ENCODE measurements at regions not wholly inside any gene's neighbourhood (a gene's known extent, or its start where the extent isn't known, plus 50 kb on each side); places are given as distances from the start of the nearest gene placed in this dataset.

DNA sequence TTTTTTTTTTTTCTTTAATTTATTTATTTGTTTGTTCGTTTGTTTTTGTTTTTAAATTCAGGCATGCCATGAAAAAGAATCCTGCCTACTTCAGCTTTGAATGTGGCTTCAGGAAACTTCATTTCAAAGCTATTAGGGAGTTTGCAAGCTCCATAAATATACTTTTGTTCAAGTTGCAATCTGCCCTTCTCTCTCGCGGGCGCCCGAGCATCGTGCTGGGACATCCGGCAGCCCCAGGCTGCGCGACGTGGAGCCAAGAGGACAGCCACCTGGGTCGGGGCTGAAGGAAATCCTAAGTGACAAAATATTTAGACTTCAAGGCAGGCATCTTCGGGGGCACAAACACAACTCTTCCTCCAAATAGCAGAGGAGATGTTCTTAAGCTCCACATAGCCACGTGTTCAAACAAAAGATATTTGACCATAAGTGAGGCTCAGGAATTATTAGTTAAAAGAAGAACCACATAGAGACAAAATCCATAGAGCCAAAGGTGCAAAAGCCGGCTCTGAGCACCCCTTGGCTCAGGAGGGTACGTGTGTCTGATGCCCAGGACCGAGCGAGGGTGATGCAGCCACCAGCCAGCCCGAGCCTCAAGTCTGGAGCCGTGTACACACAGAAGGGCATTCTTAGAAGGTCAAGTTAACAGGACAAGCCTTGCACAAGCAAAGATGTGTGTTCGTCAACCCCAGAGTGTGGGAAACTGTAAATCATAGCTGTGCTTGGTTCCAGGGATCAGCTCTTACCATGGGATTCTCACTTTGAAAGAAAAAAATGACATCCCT, 256.5 kb upstream of the SALL3 start:
- Histone ChIP-seq H3K4me1 (ENCODE audit: control insufficient read depth, insufficient read depth, low read depth, low read length) (no peaks in the 10 kb centered on the region), H3K4me2 (ENCODE audit: low read length, poor library complexity, severe bottlenecking) (no peak overlapping the region), H3K9me3 (ENCODE audit: control insufficient read depth, low read length) (peaks cover 5% of the 10 kb centered on the region), H2AK5ac (ENCODE audit: low read length, severe bottlenecking) (no peak overlapping the region), H3K27me3 (ENCODE audit: control insufficient read depth in 1 of 2, insufficient read depth in 1 of 2, low read length in 2 of 2) (no peaks in the 10 kb centered on the region), H3K4me3 (ENCODE audit: insufficient read depth in 1 of 2, low read depth in 1 of 2, low read length in 2 of 2) (no peak overlapping the region), H2BK15ac (ENCODE audit: low read depth, poor library complexity, severe bottlenecking) (no peak overlapping the region), H2BK120ac (ENCODE audit: low read depth, low read length) (no peak overlapping the region), H3K23ac (ENCODE audit: low read length in 2 of 2) (no peak overlapping the region), H3K4ac (ENCODE audit: low read depth in 1 of 2, low read length in 2 of 2) (no peak overlapping the region), H3K79me1 (replicated peaks; ENCODE audit: low read length, poor library complexity, severe bottlenecking) (no peaks in the 10 kb centered on the region), H3K9ac (ENCODE audit: low read length) (no peak overlapping the region), H2BK12ac (ENCODE audit: low read length in 2 of 2) (no peak overlapping the region), H3K27ac (ENCODE audit: low read length, poor library complexity, severe bottlenecking) (no peak overlapping the region), H4K91ac (ENCODE audit: low read length) (no peak overlapping the region), H2AFZ (ENCODE audit: low read depth, low read length) (no peak overlapping the region), H3K14ac (ENCODE audit: low read length in 2 of 2) (no peak overlapping the region), H2BK5ac (ENCODE audit: low read depth, low read length, poor library complexity, severe bottlenecking) (no peak overlapping the region), H4K8ac (ENCODE audit: low read length) (no peak overlapping the region), H3K18ac (ENCODE audit: low read depth in 1 of 2, low read length in 2 of 2) (no peak overlapping the region), H3K36me3 (ENCODE audit: control insufficient read depth in 1 of 2, insufficient read depth in 2 of 2, low read depth in 1 of 2, low read length in 2 of 2) (no peaks in the 10 kb centered on the region)
- WGBS: 83% methylated on average over 17 of the region's 20 CpGs
- no peak for DNase-seq

DNA sequence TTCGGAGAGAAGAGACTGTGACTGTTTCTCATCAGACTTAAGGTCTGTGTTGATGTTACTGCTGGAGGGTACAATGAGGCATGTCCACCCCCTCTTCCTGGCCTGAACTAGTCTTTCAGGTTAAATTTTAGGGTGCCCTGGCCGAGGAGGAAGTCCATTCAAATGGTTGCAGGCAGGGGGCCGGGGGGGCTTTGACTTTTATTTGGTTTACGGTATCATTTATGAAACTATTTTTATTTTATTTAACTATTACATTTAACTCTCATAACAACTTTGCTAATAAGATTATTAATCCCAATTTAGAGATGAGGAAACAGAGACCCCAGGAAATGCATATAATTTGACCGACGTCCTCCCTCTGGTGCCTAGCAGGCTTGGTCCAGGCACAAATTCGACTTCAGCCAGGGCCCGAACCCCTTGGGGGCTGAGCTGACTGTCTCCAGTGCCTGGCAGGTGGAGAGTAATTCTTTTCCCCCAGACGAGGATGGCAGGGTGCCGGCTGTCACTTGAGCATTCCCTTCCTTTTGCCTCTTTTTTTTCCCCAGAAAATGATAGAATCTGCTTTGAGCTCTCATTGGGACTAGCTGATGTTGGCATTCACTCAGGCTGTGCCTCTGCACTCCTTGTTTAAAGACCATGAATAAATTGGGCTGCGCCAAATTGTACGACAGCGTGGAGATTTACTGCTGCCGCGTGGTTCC, 255.3 kb upstream of the SALL3 start:
- Histone ChIP-seq H4K91ac (ENCODE audit: low read length) (no peak overlapping the region), H3K9ac (ENCODE audit: low read length) (no peak overlapping the region), H3K27me3 (ENCODE audit: control insufficient read depth in 1 of 2, insufficient read depth in 1 of 2, low read length in 2 of 2) (no peaks in the 10 kb centered on the region), H3K18ac (ENCODE audit: low read depth in 1 of 2, low read length in 2 of 2) (no peak overlapping the region), H4K8ac (ENCODE audit: low read length) (no peak overlapping the region), H2AFZ (ENCODE audit: low read depth, low read length) (no peak overlapping the region), H3K9me3 (ENCODE audit: control insufficient read depth, low read length) (peaks cover 5% of the 10 kb centered on the region), H2AK5ac (ENCODE audit: low read length, severe bottlenecking) (no peak overlapping the region), H3K4me2 (ENCODE audit: low read length, poor library complexity, severe bottlenecking) (no peak overlapping the region), H3K36me3 (ENCODE audit: control insufficient read depth in 1 of 2, insufficient read depth in 2 of 2, low read depth in 1 of 2, low read length in 2 of 2) (no peaks in the 10 kb centered on the region), H3K27ac (ENCODE audit: low read length, poor library complexity, severe bottlenecking) (no peak overlapping the region), H3K4ac (ENCODE audit: low read depth in 1 of 2, low read length in 2 of 2) (no peak overlapping the region), H3K4me1 (ENCODE audit: control insufficient read depth, insufficient read depth, low read depth, low read length) (no peaks in the 10 kb centered on the region), H3K14ac (ENCODE audit: low read length in 2 of 2) (no peak overlapping the region), H2BK120ac (ENCODE audit: low read depth, low read length) (no peak overlapping the region), H3K4me3 (ENCODE audit: insufficient read depth in 1 of 2, low read depth in 1 of 2, low read length in 2 of 2) (no peak overlapping the region), H3K79me1 (replicated peaks; ENCODE audit: low read length, poor library complexity, severe bottlenecking) (no peaks in the 10 kb centered on the region), H2BK5ac (ENCODE audit: low read depth, low read length, poor library complexity, severe bottlenecking) (no peak overlapping the region), H2BK12ac (ENCODE audit: low read length in 2 of 2) (no peak overlapping the region), H3K23ac (ENCODE audit: low read length in 2 of 2) (no peak overlapping the region), H2BK15ac (ENCODE audit: low read depth, poor library complexity, severe bottlenecking) (no peak overlapping the region)
- WGBS: 82% methylated on average over 12 of the region's 15 CpGs
- no peak for DNase-seq

DNA sequence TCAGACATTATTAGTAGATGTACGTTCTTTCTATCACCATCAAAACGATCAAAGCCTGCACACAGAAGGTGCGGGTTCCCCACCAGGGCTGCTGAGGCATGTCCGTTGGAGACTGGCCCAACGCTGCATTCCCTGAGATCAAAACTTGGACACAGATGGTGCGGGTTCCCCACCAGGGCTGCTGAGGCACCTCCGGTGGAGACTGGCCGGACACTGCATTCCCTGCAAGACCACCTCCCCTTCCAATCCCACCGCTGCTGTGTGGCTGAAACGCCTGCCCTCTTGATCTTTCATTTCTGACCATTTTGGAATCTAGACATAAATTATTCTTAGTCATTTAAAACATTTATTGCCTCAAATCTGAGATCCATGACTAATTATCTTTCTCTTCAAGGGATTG, 254.2 kb upstream of the SALL3 start:
- H3K27me3 ChIP-seq (ENCODE audit: control insufficient read depth in 1 of 2, insufficient read depth in 1 of 2, low read length in 2 of 2): no peaks in the 10 kb centered on the region
- H3K4me1 ChIP-seq (ENCODE audit: control insufficient read depth, insufficient read depth, low read depth, low read length): no peaks in the 10 kb centered on the region
- no peak overlapping the region for H3K18ac ChIP-seq (ENCODE audit: low read depth in 1 of 2, low read length in 2 of 2)
- H3K36me3 ChIP-seq (ENCODE audit: control insufficient read depth in 1 of 2, insufficient read depth in 2 of 2, low read depth in 1 of 2, low read length in 2 of 2): no peaks in the 10 kb centered on the region
- no peak overlapping the region for H4K8ac ChIP-seq (ENCODE audit: low read length)
- no peak overlapping the region for H2BK15ac ChIP-seq (ENCODE audit: low read depth, poor library complexity, severe bottlenecking)
- H2AK5ac ChIP-seq (ENCODE audit: low read length, severe bottlenecking): no peak overlapping the region
- no peak overlapping the region for H2BK12ac ChIP-seq (ENCODE audit: low read length in 2 of 2)
- no peaks in the 10 kb centered on the region for H3K79me1 ChIP-seq (replicated peaks; ENCODE audit: low read length, poor library complexity, severe bottlenecking)
- H3K14ac ChIP-seq (ENCODE audit: low read length in 2 of 2): no peak overlapping the region
- H3K9me3 ChIP-seq (ENCODE audit: control insufficient read depth, low read length): peaks cover 1% of the 10 kb centered on the region
- no peak overlapping the region for H3K4me3 ChIP-seq (ENCODE audit: insufficient read depth in 1 of 2, low read depth in 1 of 2, low read length in 2 of 2)
- no peak for DNase-seq
- no peak overlapping the region for H2BK5ac ChIP-seq (ENCODE audit: low read depth, low read length, poor library complexity, severe bottlenecking)
- no peak overlapping the region for H3K9ac ChIP-seq (ENCODE audit: low read length)
- no peak overlapping the region for H3K27ac ChIP-seq (ENCODE audit: low read length, poor library complexity, severe bottlenecking)
- no peak overlapping the region for H4K91ac ChIP-seq (ENCODE audit: low read length)
- no peak overlapping the region for H3K4ac ChIP-seq (ENCODE audit: low read depth in 1 of 2, low read length in 2 of 2)
- no peak overlapping the region for H3K4me2 ChIP-seq (ENCODE audit: low read length, poor library complexity, severe bottlenecking)
- no peak overlapping the region for H3K23ac ChIP-seq (ENCODE audit: low read length in 2 of 2)
- WGBS: 88% methylated on average over 10 of the region's 10 CpGs
- H2BK120ac ChIP-seq (ENCODE audit: low read depth, low read length): no peak overlapping the region
- no peak overlapping the region for H2AFZ ChIP-seq (ENCODE audit: low read depth, low read length)

DNA sequence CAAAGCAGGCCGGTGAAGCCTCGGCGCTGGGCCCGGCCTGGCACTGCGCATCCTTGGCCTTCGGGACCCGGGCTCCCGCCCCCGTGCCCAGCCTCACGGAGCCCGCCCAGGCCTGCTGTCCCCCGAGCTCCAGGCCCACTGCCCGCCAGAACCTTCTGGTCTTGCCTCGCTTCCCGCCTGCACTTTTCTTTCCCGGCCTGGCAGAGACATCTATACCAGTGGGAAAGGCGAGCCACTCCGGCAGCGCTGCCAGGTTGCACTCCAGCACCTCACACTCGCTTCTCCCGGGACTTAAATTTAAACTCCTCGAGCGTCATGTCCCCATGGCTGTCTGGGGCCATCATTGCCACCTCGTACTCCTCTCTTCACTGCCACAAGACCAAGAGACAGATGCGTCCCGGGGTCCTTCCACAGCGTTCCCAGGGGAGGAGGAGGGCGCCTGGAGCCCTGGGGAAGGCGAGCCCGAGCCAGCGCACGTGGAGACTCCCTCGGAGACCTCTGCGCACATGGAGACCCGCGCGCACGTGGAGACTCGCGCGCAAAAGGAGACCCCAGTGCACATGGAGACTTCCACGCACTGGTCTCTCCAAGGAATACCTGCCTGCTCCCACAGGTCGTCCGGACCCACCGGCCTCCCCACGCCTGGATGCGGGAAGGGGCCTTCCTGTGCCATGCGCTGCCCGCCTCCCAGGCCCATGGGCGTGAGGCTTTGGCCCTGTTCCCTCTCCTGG, 253.1 kb upstream of the SALL3 start:
- no peaks in the 10 kb centered on the region for H3K36me3 ChIP-seq (ENCODE audit: control insufficient read depth in 1 of 2, insufficient read depth in 2 of 2, low read depth in 1 of 2, low read length in 2 of 2)
- 90% methylated on average over 50 of the region's 50 CpGs for WGBS
- DNase-seq: no peak
- no peak overlapping the region for H2BK15ac ChIP-seq (ENCODE audit: low read depth, poor library complexity, severe bottlenecking)
- H2AK5ac ChIP-seq (ENCODE audit: low read length, severe bottlenecking): no peak overlapping the region
- H3K4me1 ChIP-seq (ENCODE audit: control insufficient read depth, insufficient read depth, low read depth, low read length): no peaks in the 10 kb centered on the region
- H3K18ac ChIP-seq (ENCODE audit: low read depth in 1 of 2, low read length in 2 of 2): no peak overlapping the region
- no peak overlapping the region for H3K14ac ChIP-seq (ENCODE audit: low read length in 2 of 2)
- no peak overlapping the region for H4K8ac ChIP-seq (ENCODE audit: low read length)
- no peaks in the 10 kb centered on the region for H3K27me3 ChIP-seq (ENCODE audit: control insufficient read depth in 1 of 2, insufficient read depth in 1 of 2, low read length in 2 of 2)
- H3K4ac ChIP-seq (ENCODE audit: low read depth in 1 of 2, low read length in 2 of 2): no peak overlapping the region
- H3K27ac ChIP-seq (ENCODE audit: low read length, poor library complexity, severe bottlenecking): no peak overlapping the region
- H3K79me1 ChIP-seq (replicated peaks; ENCODE audit: low read length, poor library complexity, severe bottlenecking): no peaks in the 10 kb centered on the region
- H3K9me3 ChIP-seq (ENCODE audit: control insufficient read depth, low read length): no peaks in the 10 kb centered on the region
- no peak overlapping the region for H4K91ac ChIP-seq (ENCODE audit: low read length)
- no peak overlapping the region for H2BK12ac ChIP-seq (ENCODE audit: low read length in 2 of 2)
- H3K4me3 ChIP-seq (ENCODE audit: insufficient read depth in 1 of 2, low read depth in 1 of 2, low read length in 2 of 2): no peak overlapping the region
- H3K9ac ChIP-seq (ENCODE audit: low read length): no peak overlapping the region
- no peak overlapping the region for H3K4me2 ChIP-seq (ENCODE audit: low read length, poor library complexity, severe bottlenecking)
- no peak overlapping the region for H2BK120ac ChIP-seq (ENCODE audit: low read depth, low read length)
- no peak overlapping the region for H3K23ac ChIP-seq (ENCODE audit: low read length in 2 of 2)
- H2BK5ac ChIP-seq (ENCODE audit: low read depth, low read length, poor library complexity, severe bottlenecking): no peak overlapping the region
- H2AFZ ChIP-seq (ENCODE audit: low read depth, low read length): no peak overlapping the region

Data from mesenchymal stem cell (in vitro differentiated cells and primary cell).